ENCODE measurements at regions not wholly inside any gene's neighbourhood (a gene's known extent, or its start where the extent isn't known, plus 50 kb on each side); places are given as distances from the start of the nearest gene placed in this dataset.

DNA sequence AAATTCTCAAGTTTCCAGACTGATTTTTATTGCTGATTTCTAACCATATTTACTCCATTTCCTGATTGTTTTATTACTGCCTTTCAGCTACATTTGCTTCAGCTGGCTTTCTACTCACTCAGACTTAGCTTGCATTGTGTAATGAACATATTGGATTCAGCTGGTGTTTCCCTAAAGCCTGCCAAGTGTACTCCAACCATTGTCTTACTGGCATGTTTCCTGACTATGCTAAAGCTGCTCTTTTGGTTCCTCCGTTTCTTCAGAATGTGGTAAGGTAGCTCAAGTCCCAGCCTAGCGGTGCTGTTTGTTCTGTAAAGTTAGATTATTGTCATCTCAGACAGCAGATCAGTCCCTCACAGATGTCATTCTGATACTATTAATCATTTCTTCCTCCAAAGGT lies 53.1 kb upstream of the GLRA2 start:
- TF ChIP-seq, protein P1, sequence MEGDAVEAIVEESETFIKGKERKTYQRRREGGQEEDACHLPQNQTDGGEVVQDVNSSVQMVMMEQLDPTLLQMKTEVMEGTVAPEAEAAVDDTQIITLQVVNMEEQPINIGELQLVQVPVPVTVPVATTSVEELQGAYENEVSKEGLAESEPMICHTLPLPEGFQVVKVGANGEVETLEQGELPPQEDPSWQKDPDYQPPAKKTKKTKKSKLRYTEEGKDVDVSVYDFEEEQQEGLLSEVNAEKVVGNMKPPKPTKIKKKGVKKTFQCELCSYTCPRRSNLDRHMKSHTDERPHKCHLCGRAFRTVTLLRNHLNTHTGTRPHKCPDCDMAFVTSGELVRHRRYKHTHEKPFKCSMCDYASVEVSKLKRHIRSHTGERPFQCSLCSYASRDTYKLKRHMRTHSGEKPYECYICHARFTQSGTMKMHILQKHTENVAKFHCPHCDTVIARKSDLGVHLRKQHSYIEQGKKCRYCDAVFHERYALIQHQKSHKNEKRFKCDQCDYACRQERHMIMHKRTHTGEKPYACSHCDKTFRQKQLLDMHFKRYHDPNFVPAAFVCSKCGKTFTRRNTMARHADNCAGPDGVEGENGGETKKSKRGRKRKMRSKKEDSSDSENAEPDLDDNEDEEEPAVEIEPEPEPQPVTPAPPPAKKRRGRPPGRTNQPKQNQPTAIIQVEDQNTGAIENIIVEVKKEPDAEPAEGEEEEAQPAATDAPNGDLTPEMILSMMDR (IDR thresholded peaks at IDR 0.05; ENCODE audit: insufficient read depth, low read depth, low read length, missing control alignments), result no peak
- no peak for DNase-seq (ENCODE audit: low read depth)
- H3K4me3 ChIP-seq (ENCODE audit: low read length), result no peak overlapping the region

DNA sequence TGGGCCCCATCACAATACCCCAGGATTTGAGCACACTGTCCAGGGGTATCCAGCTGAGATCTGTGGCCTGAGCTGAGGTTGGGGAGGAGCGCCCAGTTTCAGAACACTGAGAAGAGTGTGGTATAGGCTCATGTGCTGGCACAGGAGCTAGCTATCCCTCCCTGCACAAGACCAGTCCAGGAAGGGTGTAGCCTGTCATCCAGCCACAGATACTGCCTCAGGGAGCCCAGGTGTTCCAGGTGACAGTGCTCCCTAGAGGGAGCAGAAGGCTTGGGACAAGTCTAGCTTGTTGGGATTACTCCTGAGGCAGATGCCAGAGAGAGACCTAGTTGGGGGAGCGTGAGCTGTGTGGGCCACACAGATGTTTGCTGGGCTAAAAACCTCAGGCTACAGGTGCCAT lies 79.6 kb upstream of the GLRA2 start:
- TF ChIP-seq, protein P1 (IDR thresholded peaks at IDR 0.05; ENCODE audit: insufficient read depth, low read depth, low read length, missing control alignments), result no peak

DNA sequence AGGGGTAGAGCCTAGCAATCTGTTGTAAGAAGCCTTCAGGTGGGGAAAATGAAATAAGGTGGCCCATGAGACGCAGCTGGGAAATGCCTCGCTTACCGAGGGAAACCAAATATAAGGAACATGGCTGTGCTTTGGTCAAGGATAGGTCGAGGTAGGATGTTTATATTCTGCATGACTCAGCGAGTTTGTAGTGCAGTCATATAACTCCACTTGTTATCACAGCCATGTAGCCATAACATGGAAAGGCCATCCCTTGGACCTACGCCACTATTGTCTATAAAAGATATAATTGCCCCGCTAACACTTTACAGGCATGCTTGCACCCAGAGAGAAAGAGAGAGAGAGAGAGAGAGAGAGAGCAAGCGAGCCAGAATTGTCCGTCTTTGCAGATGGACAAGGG lies 80.9 kb upstream of the GLRA2 start:
- TF ChIP-seq, protein P1 (IDR thresholded peaks at IDR 0.05; ENCODE audit: insufficient read depth, low read depth, low read length, missing control alignments), result no peak
- H3K4me3 ChIP-seq (ENCODE audit: low read length), result no peak overlapping the region
- no peak for DNase-seq (ENCODE audit: low read depth)

More for the DNA sequence above, 79.6 kb upstream of the GLRA2 start:
- H3K4me3 ChIP-seq (ENCODE audit: low read length), result no peak overlapping the region
- DNase-seq (ENCODE audit: low read depth), result no peak

DNA sequence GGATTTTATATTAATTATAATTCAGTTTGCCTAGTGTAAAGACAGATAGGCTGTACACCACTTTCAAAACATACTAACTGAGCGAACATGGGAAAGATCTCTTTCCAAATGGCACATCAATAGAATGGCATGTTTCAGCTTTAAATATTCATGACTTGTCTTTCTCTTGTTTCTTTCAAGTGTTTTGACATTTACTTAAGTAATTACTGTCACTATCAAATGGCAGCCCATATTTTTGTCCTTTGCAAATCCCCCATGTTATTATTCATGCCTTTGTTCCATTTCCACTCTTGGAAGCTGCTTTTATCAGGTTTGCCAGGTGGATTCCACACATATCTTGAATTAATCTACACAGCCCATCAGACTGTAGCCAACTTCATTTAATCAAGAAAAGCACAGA lies 89.2 kb upstream of the GLRA2 start:
- no peak for DNase-seq (ENCODE audit: low read depth)
- TF ChIP-seq, protein P1 (IDR thresholded peaks at IDR 0.05; ENCODE audit: insufficient read depth, low read depth, low read length, missing control alignments), result no peak
- H3K4me3 ChIP-seq (ENCODE audit: low read length), result no peak overlapping the region

DNA sequence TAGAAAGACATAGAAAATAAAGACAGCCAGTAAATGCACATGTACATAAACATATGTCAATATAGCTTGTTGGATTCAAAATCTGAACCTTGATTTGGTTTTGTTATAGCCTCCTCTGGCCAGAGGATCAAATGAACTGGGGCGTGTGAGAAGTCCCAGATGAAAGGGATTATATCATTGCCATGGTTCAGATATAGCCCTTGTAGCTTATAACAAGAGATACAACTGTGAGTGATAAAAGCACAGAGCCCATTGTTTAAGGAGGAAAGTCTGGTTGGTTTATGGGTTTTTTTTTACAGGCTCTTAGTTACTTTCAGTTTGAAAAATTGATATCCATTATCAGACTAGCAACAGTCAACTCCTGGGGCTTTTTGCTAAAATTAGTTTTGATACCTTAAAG lies 101.7 kb upstream of the GLRA2 start:
- H3K4me3 ChIP-seq (ENCODE audit: low read length), result no peak overlapping the region
- TF ChIP-seq, protein P1 (IDR thresholded peaks at IDR 0.05; ENCODE audit: insufficient read depth, low read depth, low read length, missing control alignments), result no peak
- no peak for DNase-seq (ENCODE audit: low read depth)

DNA sequence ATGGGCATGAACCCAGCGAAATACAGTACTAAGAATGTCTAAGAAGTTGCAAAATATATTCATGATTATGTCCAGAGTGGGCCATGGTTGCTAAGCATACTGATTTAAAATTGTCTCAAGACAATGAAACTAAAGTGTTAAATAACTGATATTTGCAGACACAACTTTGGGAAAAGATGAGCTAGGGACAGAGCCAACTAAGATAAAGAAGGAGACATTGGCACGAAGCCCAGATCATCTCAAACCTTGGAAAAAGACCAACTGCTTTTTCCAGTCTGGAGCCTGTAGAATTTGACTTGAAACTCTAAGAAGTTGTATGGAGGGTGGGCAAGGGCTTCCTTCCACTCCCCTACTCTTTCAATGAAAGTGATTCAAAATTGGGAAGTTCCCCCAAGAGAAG lies 108.5 kb upstream of the GLRA2 start:
- no peak overlapping the region for H3K4me3 ChIP-seq (ENCODE audit: low read length)
- TF ChIP-seq, protein P1 (IDR thresholded peaks at IDR 0.05; ENCODE audit: insufficient read depth, low read depth, low read length, missing control alignments), result no peak
- no peak for DNase-seq (ENCODE audit: low read depth)

DNA sequence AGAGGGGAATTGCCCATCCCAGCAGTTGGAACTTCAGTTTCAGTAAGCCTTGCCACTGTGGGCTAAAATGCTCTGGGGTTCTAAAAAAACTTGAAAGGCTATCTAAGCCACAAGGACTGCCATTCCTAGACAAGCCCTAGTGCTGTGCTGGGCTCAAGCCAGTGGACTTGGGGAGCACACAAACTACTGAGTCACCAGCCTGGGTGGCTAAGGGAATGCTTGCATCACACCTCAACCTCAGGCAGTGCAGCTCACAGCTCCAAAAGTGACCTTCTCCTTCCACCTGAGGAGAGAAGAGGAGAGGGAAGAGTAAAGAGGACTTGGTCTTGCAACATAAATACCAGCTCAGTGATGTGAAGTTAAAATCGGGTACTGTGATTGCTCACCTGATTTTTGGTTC lies 116.7 kb upstream of the GLRA2 start:
- peak; percentile 46 for DNase-seq (ENCODE audit: low read depth)
- TF ChIP-seq, protein P1 (IDR thresholded peaks at IDR 0.05; ENCODE audit: insufficient read depth, low read depth, low read length, missing control alignments), result no peak
- H3K4me3 ChIP-seq (ENCODE audit: low read length), result no peak overlapping the region
